Right renal pelvis (tissue), 4 donors: ENCODE measurements at regions not wholly inside any gene's neighbourhood (a gene's known extent, or its start where the extent isn't known, plus 50 kb on each side); places are given as distances from the start of the nearest gene placed in this dataset.
"Not testable (repeated sequence)": the region's sequence is repeated elsewhere in the genome, so short reads cannot be mapped to it uniquely, and the experiment has no call there.

Experiments
- DNase-seq, 4 donors: peaks; one replicate each; pipeline ENCODE4 v3.0.0-alpha.2; 2013; ENCODE audit warnings: low read depth in 4 of 4, low spot score in 3 of 4, missing footprints in 1 of 4

DNA sequence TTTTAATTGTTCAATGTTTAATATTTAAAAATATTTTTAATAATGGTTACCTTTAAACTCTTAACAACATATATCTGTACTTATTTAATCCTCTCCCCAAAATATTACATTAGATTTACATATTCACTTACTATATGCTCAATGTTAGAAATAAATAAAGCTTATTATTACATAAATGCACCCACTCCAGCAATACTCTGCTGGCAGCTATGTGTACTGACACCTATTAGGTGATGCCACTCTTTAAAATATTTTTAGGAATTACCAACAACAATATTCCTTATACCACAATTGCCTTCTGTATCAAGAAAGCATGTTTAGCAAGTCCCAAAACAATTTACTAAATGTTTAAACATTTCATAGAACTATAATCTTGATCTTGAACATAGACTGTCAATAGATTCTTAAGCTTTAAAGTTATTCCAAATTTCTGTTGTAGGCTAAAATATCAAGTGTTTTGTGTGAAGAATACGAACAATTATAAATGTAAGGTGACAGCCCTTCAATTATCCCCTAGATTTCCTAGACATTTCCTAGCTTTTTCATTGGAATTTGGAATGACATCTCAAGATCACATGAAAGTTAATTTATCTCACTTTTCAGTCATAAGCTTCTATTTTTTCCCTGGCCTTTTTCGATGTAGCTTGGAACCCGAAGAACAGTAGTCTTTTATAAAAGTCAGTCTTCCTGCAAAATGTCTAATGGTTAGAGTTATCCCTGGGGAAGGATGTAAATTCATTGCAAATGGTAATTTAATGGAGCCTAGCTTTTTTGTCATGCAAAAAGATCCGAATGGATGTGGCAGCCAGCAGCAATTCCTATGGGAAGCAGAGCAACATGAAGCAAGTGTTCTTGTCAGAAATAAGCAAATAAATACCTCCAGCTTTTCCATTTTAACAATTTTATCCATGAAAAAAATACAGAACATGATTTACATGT, 907.5 kb upstream of the ATXN7L3B start:
- DNase-seq = no peak

DNA sequence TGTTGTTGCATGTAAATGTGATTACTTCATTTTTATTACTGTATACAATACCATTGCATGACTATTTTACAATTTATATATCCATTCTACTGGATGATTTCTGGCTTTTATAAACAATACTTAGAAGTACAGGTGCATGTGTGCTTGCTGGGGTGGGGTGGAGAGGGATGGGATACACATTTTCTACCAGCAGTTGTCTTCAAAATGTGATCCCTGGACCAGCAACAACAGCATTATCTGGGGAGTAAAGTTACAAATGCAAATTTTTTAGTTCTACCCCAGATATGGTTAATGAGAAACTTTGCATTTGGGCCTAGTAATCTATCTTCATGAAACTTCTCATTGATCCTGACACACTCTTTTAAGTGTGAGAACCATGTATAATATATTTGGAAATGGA, 905.4 kb upstream of the ATXN7L3B start:
- no peak for DNase-seq

DNA sequence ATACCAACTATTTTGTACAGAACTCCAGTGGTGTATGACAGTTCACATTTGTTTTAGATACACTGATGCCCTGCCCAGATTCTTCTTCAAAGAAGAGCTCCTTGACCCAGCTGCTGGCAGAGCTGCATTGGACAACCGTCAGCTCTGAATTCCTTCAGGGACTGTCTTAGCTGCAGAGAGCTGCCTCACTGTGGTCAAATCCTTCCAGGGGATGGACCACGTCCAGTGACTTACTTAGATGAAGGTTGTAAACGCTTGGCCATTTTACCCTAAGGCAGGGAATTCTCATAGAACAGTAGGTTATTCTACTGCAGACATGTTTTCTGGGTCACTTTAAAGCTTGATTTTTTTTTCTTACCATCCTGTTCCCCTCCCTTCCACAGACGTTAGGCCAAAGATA, 905.0 kb upstream of the ATXN7L3B start:
- DNase-seq = no peak

DNA sequence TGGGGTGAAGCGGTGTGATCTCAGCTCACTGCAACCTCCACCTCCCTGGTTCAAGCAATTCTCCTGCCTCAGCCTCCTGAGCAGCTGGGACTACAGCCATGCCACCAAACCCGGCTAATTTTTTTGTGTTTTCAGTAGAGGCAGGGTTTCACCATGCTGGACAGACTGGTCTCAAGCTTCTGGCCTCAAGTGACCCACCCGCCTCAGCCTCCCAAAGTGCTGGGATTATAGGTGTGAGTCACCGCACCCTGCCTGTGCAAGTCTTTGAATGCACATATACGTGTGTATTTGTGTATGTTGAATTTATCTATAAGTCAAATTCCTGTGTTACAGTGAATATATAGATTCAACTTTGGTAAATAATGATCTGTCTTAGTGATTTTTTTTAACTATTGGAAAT, 898.2 kb upstream of the ATXN7L3B start:
- not testable (repeated sequence) for DNase-seq

DNA sequence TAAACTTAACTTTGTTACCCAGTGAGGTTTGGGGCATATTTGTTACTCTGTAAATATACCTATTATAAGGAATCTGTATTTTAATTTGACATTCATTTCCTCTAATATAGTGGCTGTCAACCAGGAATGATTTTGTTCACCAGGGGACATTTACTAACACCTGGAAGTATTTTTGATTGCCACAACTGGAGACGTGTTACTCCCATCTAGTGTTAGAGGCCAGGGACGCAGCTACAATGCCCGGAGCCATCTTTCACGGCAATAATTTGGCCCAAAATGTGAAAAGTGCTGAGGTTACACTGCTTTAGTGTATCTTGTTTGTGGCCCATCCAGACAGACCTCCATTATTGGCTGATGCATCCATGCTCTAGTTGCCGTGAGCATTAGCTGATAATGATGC, 881.3 kb upstream of the ATXN7L3B start:
- DNase-seq = no peak

DNA sequence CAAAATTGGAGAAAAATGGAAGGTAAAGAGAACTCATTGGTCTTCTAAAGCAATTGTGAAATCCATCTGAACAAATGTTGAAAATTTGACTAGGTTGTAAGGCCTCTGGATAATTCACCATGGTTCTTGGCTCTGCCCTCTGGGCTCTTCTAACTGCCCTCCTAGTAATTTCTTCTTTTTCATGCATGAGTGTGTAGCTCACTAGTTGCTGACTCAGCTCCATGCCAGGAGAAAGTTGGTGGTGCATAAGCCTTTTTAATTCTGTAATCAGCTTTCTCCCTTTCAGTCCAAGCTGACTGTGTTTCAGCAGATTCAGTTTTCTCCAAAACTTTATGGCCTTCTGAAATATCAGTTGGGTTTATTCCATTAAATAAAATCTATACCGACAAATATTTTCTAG, 877.8 kb upstream of the ATXN7L3B start:
- DNase-seq = no peak

DNA sequence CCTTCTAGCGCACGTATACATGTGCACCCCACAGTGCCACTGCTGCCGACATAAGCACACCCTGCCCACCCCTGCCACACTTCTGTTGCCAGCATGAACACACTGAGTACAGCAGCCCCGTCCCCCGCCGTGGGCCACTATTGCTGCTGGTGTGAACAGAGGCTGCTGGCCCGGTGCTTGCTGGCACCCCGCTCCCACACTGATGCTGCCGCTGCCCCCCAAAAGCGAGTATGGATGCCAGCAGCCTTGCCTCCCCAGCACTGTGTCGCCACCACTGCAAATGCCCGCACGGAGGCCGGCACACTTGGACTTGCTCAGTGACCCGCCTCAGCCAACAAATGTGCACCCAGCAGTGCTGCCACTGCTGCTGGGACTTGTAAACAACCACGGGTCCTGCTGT, 872.4 kb upstream of the ATXN7L3B start:
- DNase-seq = no peak

DNA sequence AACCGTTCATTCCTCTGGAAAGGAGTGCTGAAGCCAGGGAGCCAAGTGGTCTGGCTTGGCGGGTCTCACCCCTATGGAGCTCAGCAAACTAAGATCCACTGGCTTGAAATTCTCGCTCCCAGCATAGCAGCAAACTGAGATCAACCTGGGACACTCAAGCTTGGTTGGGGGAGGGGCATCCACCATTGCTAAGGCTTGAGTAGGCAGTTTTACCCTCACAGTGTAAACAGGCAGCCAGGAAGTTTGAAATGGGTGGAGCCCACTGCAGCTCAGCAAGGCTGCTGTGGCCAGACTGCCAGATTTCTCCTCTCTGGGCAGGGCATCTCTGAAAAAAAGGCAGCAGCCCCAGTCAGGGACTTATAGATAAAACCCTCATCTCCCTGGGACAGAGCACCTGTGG, 866.1 kb upstream of the ATXN7L3B start:
- DNase-seq = not testable (repeated sequence)

DNA sequence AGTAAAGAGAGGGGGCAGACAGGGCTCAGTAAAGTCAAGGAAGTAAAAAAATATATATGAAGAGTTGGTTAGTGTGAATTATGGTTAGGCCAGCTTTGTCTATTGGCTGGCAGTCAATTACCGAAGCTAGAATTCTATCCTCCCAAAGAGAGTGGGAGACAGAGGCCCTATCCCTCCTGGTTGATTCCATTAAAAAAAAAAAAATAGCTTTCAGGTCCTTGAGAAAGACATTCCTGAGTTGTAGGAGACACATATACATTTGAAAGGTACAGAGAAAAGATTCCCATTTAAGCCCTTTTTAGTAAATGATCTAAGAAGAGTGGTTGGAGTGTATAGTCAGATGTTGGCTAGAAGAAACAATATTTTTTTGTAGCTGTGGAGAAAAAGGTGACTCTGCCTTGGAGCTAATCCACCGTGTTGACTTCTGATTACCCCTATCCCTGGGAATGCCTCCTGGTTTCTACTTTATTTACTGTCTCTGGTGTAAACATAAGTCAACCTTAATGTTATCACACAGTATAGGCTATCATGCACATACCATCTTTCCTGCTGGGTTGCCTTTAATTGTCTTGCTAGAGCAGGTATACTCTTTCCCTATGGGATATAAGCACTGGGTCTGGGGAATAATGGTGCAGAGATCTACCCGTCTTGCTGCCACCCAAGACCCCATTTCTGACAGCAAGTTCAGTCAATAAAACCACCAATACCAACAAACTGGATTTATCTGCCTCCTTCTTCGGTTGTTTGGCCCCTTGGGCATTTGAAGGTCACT, 859.9 kb upstream of the ATXN7L3B start:
- DNase-seq = no peak

DNA sequence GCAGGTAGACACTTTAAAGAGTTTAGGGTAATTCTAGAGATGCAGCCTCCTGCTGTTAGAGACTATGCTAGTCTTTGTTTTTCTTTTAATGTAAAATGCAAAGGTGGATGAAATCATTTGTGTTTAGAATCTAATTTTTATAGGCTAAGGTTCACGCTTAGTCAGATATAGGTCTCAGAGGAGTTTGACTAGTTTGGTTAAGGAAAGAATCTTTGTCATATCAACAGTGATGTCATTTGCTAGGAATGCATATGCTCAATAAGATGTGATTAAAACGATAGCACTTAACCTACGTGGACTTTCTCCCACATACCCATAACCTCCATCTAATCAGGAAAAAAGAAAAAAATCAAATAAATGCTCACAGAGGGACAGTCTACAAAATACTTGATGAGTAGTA, 859.3 kb upstream of the ATXN7L3B start:
- no peak for DNase-seq

DNA sequence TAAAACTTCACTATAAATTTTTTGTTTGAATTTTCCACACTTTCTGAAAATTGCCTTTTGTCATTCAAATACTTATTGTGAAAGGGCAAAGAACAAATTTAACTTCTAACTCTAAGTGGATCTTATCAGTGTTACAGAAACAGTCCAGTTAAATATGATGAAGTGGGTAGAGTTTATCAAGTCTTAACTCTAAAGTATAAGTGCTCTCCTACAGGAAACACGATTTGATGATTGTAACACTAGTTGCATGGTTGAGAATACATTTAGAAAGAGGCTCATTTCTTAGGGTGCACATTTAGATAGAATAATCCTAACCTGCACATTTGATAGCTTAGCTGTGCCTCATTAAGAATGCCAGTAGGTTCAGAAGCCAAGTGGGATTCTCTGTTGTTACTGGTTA, 838.3 kb upstream of the ATXN7L3B start:
- no peak for DNase-seq

DNA sequence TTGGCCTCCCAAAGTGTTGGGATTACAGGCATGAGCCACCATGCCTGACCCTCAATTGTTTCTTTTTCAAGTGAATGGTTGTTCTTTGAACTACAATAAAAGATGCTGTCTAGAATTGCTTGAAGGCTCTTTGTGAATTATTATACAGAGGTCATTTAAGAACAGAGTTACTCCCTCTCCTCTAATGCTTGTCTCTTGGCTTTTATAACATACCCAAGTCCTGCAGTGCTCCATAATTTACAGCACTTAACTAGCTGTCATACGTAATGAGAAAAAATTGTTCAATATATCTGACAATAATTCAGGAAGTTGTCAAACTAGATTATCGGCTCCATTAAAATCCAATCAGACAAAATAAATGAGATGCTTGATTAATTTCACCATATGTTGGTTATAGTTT, 823.0 kb upstream of the ATXN7L3B start:
- no peak for DNase-seq

DNA sequence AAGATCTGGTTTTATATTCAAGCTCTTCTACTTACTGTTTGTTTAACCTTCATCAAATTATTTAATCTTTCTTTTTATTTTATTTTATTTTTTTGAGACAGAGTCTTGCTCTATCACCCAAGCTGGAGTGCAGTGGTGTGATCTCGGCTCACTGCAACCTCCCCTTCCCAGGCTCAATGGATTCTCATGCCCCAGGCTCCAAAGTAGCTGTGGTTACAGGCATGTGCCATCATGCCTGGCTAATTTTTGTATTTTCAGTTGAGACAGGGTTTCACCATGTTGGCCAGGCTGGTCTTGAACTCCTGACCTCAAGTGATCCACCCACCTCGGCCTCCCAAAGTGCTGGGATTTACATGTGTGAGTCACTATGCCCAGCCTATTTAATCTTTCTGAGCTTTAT, 821.5 kb upstream of the ATXN7L3B start:
- DNase-seq = not testable (repeated sequence)

DNA sequence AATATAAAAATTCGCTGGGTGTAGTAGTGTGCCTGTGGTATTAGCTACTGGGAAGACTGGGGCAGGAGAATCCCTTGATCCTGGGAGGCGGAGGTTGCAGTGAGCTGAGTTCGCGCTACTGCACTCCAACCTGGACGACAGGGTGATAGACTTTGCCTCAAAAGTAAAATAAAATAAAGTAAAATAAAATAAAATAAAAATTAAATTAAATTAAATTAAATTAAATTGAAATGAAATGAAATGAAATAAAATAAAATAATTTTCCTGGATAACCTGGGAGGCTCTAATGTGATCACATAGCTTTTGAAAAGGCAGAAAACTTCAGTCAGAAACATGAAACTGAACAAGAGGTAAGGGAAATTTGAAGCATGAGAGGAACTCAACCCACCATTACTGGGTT, 818.4 kb upstream of the ATXN7L3B start:
- no peak for DNase-seq

DNA sequence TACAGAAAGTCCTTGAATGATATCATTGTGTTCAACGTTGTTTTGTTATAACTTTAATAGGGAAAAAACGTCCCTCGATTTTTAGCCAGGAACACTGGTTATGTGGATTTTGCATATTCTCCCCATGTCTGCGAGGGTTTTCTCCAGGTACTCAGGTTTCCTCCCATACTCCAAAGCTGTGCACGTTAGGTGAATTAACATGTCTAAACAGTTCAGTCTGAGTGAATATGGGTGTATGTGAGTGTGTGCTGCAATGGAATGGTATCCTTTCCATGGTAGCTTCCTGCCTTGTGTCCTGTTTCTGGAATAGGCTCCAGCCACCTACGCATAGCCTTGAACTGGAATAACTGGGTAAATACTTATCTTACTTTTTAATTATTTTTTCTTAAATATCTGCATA, 810.8 kb upstream of the ATXN7L3B start:
- DNase-seq = no peak

DNA sequence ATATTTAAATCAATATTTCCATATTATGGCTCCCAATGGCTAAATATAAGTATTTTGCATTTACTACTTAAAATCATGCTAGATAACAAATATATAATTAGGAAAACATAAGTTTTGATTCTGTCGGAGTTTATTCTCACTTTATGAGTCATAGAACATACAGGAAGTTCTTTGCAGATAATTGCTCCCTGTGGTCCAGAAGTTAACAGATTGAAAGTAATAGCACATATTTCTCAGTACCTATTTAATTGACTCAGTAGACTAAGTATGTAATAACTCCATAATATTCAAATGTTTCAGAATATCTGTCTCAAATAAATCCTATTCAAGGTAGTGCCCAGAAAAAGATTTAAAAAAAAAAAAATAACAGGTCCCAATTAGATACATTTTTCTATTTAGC, 806.0 kb upstream of the ATXN7L3B start:
- no peak for DNase-seq

DNA sequence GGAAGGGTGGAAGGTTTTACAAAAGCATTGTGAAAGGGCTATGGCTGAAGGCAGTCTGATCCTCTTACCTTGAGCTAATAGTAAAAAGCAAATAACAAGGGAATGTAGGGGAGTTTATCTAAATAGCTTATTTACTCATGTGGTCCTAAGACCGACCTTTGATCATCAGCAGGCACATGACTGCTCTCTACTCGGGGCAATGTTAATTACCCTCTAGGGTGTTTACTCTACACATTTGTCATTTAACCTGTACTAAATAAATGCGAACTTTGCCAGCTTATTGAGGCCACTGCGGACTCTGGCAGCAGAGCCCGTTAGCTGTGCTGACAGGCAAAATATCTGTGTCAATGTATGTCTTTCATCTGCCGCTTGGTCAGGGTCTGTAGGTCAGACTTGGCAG, 768.3 kb upstream of the ATXN7L3B start:
- no peak for DNase-seq

DNA sequence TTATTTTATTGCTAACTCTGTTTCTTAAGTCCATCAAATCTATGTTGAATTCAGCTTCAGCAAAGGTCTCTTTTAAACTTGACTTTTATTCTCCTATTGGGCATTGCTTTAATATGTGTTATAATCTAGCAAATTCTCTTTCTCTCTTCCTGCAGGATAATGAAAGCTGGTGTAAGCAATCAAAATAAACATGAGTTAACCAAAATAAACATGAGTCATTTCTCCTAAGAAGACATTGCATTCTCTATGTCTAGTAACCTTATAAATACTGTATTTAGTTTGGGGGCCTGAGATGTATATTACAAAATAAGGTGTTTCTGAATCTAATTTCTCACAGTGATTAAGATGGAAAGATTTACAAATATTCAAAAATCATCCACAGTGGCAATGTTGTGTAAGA, 739.1 kb upstream of the ATXN7L3B start:
- no peak for DNase-seq

DNA sequence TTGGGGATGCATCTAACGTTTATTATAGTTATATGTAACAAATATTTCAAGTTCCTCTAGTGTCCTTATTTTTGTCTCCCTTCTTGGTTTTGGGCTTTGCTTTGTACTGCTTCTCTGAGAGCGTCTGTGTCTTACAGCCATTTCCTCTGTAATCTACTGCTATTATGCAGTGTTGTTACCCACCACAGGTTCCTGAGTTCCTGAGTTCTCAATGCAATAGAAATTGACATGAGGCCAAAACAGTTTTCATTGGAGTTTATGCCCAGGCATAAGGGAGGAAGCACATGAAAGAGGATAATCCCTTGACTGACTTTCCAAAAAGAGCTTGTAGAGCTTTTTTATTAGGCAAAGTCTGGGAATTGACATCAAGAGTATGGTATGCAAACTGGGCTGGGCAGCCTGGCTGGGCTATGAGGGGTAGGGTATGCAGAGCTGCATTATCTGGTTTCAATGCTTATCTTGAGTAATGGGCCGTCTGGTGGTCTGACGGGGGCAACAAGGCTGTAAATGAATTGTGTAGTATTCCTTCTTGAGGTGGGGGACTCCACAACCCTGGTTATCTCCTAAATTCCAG, 722.5 kb upstream of the ATXN7L3B start:
- no peak for DNase-seq

DNA sequence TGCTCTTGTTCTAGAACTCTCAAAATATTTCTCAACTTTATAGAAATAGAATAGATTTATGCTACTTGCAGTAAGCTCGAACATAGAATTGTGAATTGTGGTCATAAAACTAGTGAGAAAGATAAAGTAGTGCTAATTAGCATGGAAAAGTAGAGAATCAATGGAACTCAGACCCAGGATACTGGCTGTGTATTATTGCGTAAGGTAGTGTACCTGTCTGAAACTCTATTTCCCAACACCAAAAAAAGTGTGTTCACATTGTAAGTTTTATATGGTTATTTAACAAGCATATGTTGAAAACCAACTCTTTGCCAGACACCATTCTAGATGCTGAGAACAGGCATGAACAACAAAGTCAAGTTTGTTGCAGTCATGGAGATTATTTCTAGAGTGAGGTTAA, 720.5 kb upstream of the ATXN7L3B start:
- no peak for DNase-seq

DNA sequence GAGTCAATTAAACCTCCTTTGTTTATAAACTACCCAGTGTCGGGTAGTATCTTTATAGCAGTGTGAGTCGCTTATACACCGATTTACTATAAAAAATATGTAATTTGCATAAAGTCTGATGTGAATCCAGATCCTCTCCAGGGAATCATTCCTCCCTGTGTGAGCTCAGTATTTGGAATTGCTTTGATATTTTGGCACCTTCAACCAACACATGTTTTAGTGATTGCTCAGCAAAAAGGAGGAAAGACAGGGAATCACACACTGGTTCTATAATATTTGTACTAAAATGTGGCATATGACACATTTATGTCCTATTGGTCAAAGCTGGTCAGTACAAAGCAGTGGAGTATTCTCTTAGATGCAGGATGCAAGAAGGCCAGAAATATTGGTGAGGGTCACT, 703.9 kb upstream of the ATXN7L3B start:
- DNase-seq = no peak

DNA sequence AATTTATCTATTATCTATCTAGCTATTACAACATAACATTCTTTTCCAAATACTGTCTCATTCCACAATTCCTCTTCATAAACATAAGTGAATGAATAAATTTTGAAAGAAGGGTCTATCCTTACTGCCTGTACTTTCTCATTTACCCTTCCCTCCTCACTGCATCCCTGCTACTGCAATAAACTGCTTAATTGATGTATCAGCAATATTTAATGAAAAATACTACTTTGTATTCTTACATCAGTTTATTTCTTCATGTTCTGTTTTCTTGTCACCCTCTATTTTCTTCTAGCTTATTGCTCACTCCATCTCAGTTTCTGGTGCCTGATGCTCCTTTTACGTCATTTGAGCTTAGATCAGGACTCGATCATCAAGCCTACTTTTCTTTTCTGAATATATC, 695.7 kb upstream of the ATXN7L3B start:
- no peak for DNase-seq
